ENCODE measurements at regions not wholly inside any gene's neighbourhood (a gene's known extent, or its start where the extent isn't known, plus 50 kb on each side); places are given as distances from the start of the nearest gene placed in this dataset.

GRCh38 chr5:87081016-87081415 is 186.7 kb upstream of the RASA1 start:
- H3K9me2 ChIP-seq (replicated peaks; ENCODE audit: control insufficient read depth, low read length), result no peaks in the 10 kb centered on the region
- H3K79me2 ChIP-seq (ENCODE audit: control insufficient read depth, low read length), result no peaks in the 10 kb centered on the region
- peaks cover 38% of the 10 kb centered on the region for H3K4me1 ChIP-seq (ENCODE audit: control insufficient read depth, low read length)
- H3K4me3 ChIP-seq (ENCODE audit: low read length), result peak overlapping the region; percentile 68
- H3K27ac ChIP-seq (ENCODE audit: low read depth, low read length), result peak overlapping the region; percentile 49
- H3K9me3 ChIP-seq (ENCODE audit: control insufficient read depth, insufficient read depth, low read length), result no peaks in the 10 kb centered on the region
- H3K4me2 ChIP-seq (ENCODE audit: low read length), result peak overlapping the region; percentile 70
- H3F3A ChIP-seq (ENCODE audit: control insufficient read depth, insufficient read depth), result no peaks in the 10 kb centered on the region
- TF ChIP-seq CTCF (IDR thresholded peaks at IDR 0.05; ENCODE audit: low read depth, low read length, poor library complexity, severe bottlenecking) (no peak), EZH2phosphoT487 (IDR thresholded peaks at IDR 0.05; ENCODE audit: borderline replicate concordance, low read length) (no peak)
- H3K36me3 ChIP-seq (ENCODE audit: control insufficient read depth, low read length), result no peaks in the 10 kb centered on the region
- H3K27me3 ChIP-seq (ENCODE audit: control insufficient read depth, low read length), result no peaks in the 10 kb centered on the region
- H4K20me1 ChIP-seq (ENCODE audit: control insufficient read depth, insufficient read depth, low read depth, low read length), result no peaks in the 10 kb centered on the region

DNA sequence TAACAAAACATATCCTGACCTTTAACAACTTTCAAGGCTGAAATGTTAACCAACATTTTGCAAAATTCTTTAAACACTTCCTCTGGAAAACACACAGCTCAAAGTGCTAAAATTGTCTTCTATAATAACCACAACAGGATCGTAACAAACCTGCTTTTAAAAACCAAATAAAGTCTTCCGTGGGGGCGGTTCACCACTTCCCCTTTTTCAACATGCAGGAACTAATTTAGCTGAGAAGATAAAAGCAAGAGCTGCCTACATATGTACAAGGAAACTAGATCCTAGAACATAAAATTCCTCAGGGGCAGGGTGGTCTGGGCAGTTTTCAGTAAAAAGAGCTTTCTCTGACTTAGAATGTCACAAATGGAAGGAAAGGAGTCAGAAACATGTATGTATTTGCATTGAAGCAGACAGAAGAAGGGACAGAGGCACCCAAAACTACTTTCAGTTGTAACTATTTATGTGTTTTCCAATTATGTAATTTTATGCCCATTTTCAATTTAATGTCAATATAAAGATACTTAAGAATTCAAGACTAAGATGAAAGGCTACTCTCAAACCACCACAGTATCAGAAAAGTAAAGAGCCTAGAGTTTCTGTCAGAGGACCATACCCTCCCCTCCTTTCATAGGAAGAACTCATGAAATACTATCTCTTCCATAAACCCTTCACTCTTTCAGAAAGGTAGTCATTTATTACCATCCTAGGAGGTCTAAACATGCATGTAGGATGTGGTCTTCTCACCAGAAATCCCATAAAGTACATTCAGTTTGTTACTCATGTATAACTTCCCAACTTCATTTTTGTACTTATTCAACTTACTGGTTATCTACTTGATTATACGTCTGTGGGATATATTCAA is 185.9 kb upstream of the RASA1 start:
- Histone ChIP-seq H4K20me1 (ENCODE audit: control insufficient read depth, insufficient read depth, low read depth, low read length) (no peaks in the 10 kb centered on the region), H3K4me3 (ENCODE audit: low read length) (peak overlapping the region; percentile 68), H3K4me1 (ENCODE audit: control insufficient read depth, low read length) (peaks cover 38% of the 10 kb centered on the region), H3K9me2 (replicated peaks; ENCODE audit: control insufficient read depth, low read length) (no peaks in the 10 kb centered on the region), H3K79me2 (ENCODE audit: control insufficient read depth, low read length) (no peaks in the 10 kb centered on the region), H3F3A (ENCODE audit: control insufficient read depth, insufficient read depth) (no peaks in the 10 kb centered on the region), H3K27ac (ENCODE audit: low read depth, low read length) (peak overlapping the region; percentile 49), H3K4me2 (ENCODE audit: low read length) (peak overlapping the region; percentile 70), H3K27me3 (ENCODE audit: control insufficient read depth, low read length) (no peaks in the 10 kb centered on the region), H3K9me3 (ENCODE audit: control insufficient read depth, insufficient read depth, low read length) (no peaks in the 10 kb centered on the region), H3K36me3 (ENCODE audit: control insufficient read depth, low read length) (no peaks in the 10 kb centered on the region)
- TF ChIP-seq CTCF (IDR thresholded peaks at IDR 0.05; ENCODE audit: low read depth, low read length, poor library complexity, severe bottlenecking) (no peak), EZH2phosphoT487 (IDR thresholded peaks at IDR 0.05; ENCODE audit: borderline replicate concordance, low read length) (no peak)

DNA sequence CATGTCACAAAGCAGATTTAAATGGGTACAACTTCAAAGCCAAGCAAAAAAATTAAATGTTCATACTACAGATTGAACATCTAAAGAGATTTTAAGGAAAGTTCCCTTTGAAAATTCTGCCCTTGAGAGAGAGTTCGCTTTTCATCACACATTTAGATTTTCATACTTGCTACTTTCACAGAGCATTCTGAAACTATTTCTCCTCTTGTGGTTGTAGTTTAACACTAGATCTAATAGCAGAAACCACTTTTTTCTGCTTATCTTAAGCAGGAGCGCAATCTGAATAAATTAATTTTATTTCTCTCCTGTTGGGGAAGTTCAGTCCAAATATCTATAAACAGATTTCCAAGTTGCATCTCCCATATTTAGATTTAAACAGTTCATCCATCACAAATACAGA is 173.3 kb upstream of the RASA1 start:
- no peak overlapping the region for H3K4me2 ChIP-seq (ENCODE audit: low read length)

More for the DNA sequence above, 173.3 kb upstream of the RASA1 start:
- TF ChIP-seq CTCF (IDR thresholded peaks at IDR 0.05; ENCODE audit: low read depth, low read length, poor library complexity, severe bottlenecking) (no peak), EZH2phosphoT487 (IDR thresholded peaks at IDR 0.05; ENCODE audit: borderline replicate concordance, low read length) (no peak)
- Histone ChIP-seq H3K79me2 (ENCODE audit: control insufficient read depth, low read length) (no peaks in the 10 kb centered on the region), H3K4me3 (ENCODE audit: low read length) (no peak overlapping the region), H3F3A (ENCODE audit: control insufficient read depth, insufficient read depth) (no peaks in the 10 kb centered on the region), H3K36me3 (ENCODE audit: control insufficient read depth, low read length) (no peaks in the 10 kb centered on the region), H3K27ac (ENCODE audit: low read depth, low read length) (no peak overlapping the region), H3K4me1 (ENCODE audit: control insufficient read depth, low read length) (no peaks in the 10 kb centered on the region), H3K9me3 (ENCODE audit: control insufficient read depth, insufficient read depth, low read length) (0 out of 2 replicates have a peak, but pooled peaks cover 4% of the 10 kb centered on the region), H3K27me3 (ENCODE audit: control insufficient read depth, low read length) (no peaks in the 10 kb centered on the region), H4K20me1 (ENCODE audit: control insufficient read depth, insufficient read depth, low read depth, low read length) (no peaks in the 10 kb centered on the region), H3K9me2 (replicated peaks; ENCODE audit: control insufficient read depth, low read length) (no peaks in the 10 kb centered on the region)
